IMR-90 (cell line): ENCODE measurements at regions not wholly inside any gene's neighbourhood (a gene's known extent, or its start where the extent isn't known, plus 50 kb on each side); places are given as distances from the start of the nearest gene placed in this dataset.

Source experiments
- ATAC-seq: fragments of 200-7000 bp; cut with Tn5 transposase; 2 replicates; pipeline ENCODE4 v1.9.1; 2020; ENCODE audit warnings: low read depth, mild to moderate bottlenecking, moderate library complexity
- BruUV-seq: library from RNA; stranded (reverse); fragments of 400-500 nt; replicated peaks from 2 replicates; lab custom pipeline; 2021; lab: Mats Ljungman, UMichigan
- CTCF ChIA-PET: fragments of 300-600 bp; formaldehyde crosslinking; extraction: SDS; loops from one replicate; lab custom pipeline; 2021; ENCODE audit warnings: antibody characterized with exemption; lab: Yijun Ruan, JAX
- POLR2A ChIA-PET: fragments of 300-600 bp; sonication (Branson Sonifier 250); formaldehyde crosslinking; loops from one replicate; lab custom pipeline; 2022; ENCODE audit warnings: antibody characterized with exemption; ENCODE audit not compliant: unreplicated experiment; lab: Charles Lee
- DNase-seq: peaks from one replicate; pipeline ENCODE4 v3.0.0; 2013
- H2AFZ ChIP-seq: replicated peaks from 2 replicates; pipeline ENCODE3; 2013; ENCODE audit warnings: low read length, mild to moderate bottlenecking; ENCODE audit not compliant: poor library complexity
- H2AK5ac ChIP-seq: 2 replicates; pipeline ENCODE4 v1.6.1; 2013; ENCODE audit warnings: low read depth, low read length, inconsistent platforms
- H2AK9ac ChIP-seq: replicated peaks from 2 replicates; pipeline ENCODE3; 2013; ENCODE audit warnings: mild to moderate bottlenecking, low read depth, low read length, moderate library complexity; ENCODE audit not compliant: poor library complexity
- H2BK120ac ChIP-seq: 2 replicates; pipeline ENCODE4 v1.6.1; 2013; ENCODE audit warnings: low read depth, low read length, inconsistent platforms
- H2BK15ac ChIP-seq: 3 replicates; pipeline ENCODE4 v1.6.1; 2013; ENCODE audit warnings: low read depth, low read length, inconsistent platforms
- H2BK20ac ChIP-seq: 2 replicates; pipeline ENCODE4 v1.6.1; 2013; ENCODE audit warnings: low read depth, mild to moderate bottlenecking, inconsistent platforms, low read length, moderate library complexity
- H2BK5ac ChIP-seq: 2 replicates; pipeline ENCODE4 v1.6.1; 2013; ENCODE audit warnings: mild to moderate bottlenecking, low read depth, low read length, inconsistent platforms; ENCODE audit not compliant: poor library complexity, severe bottlenecking
- H3K14ac ChIP-seq: replicated peaks from 2 replicates; pipeline ENCODE4 v1.6.1; 2013; ENCODE audit warnings: low read depth, low read length, inconsistent platforms
- H3K18ac ChIP-seq: 2 replicates; pipeline ENCODE4 v1.6.1; 2013; ENCODE audit warnings: low read depth, low read length, control low read depth
- H3K23ac ChIP-seq: 2 replicates; pipeline ENCODE4 v1.6.1; 2013; ENCODE audit warnings: low read depth, low read length, inconsistent platforms
- H3K27ac ChIP-seq: 2 replicates; pipeline ENCODE4 v1.5.1; 2013; ENCODE audit warnings: mild to moderate bottlenecking, control low read depth, low read length; ENCODE audit not compliant: insufficient read depth
- H3K27me3 ChIP-seq: 2 replicates; pipeline ENCODE4 v1.6.1; 2013; ENCODE audit warnings: low read length; ENCODE audit not compliant: control insufficient read depth, insufficient read depth
- H3K36me3 ChIP-seq: 2 replicates; pipeline ENCODE4 v1.6.1; 2013; ENCODE audit warnings: low read length, mixed read lengths; ENCODE audit not compliant: control insufficient read depth, insufficient read depth
- H3K4ac ChIP-seq: 2 replicates; pipeline ENCODE4 v1.6.1; 2013; ENCODE audit warnings: low read depth, low read length, inconsistent platforms
- H3K4me1 ChIP-seq: 2 replicates; pipeline ENCODE4 v1.6.1; 2013; ENCODE audit warnings: low read length, mixed read lengths; ENCODE audit not compliant: control insufficient read depth, insufficient read depth
- H3K4me2 ChIP-seq: 2 replicates; pipeline ENCODE4 v1.6.1; 2013; ENCODE audit warnings: low read depth, mild to moderate bottlenecking, control low read depth, low read length, moderate library complexity
- H3K4me3 ChIP-seq: 2 replicates; pipeline ENCODE4 v1.5.1; 2013; ENCODE audit warnings: low read depth, mild to moderate bottlenecking, control low read depth, low read length, moderate library complexity; ENCODE audit not compliant: insufficient read depth
- H3K56ac ChIP-seq: 2 replicates; pipeline ENCODE4 v1.6.1; 2013; ENCODE audit warnings: low read length, inconsistent platforms; ENCODE audit not compliant: insufficient read depth; ENCODE audit errors: extremely low read depth
- H3K79me1 ChIP-seq, 2 experiments: 2 replicates each; pipeline ENCODE4 v1.6.1; 2013; ENCODE audit warnings: low read length in 2 of 2, inconsistent platforms in 1 of 2, low read depth in 1 of 2
- H3K9ac ChIP-seq: 2 replicates; pipeline ENCODE4 v1.6.1; 2013; ENCODE audit warnings: low read depth, low read length, control low read depth
- H3K9me1 ChIP-seq: 2 replicates; pipeline ENCODE4 v1.6.1; 2013; ENCODE audit warnings: low read length, inconsistent platforms; ENCODE audit not compliant: insufficient read depth
- H3K9me3 ChIP-seq: 2 replicates; pipeline ENCODE4 v1.6.1; 2013; ENCODE audit warnings: low read length; ENCODE audit not compliant: control insufficient read depth, insufficient read depth
- H4K20me1 ChIP-seq: 2 replicates; pipeline ENCODE4 v1.6.1; 2013; ENCODE audit warnings: low read length, inconsistent platforms; ENCODE audit not compliant: insufficient read depth
- H4K5ac ChIP-seq: 2 replicates; pipeline ENCODE4 v1.6.1; 2013; ENCODE audit warnings: mild to moderate bottlenecking, low read depth, low read length, control low read depth
- H4K8ac ChIP-seq, 2 experiments: 2 replicates each; pipeline ENCODE4 v1.6.1; 2013; ENCODE audit warnings: low read depth in 2 of 2, low read length in 2 of 2, control low read depth in 1 of 2, inconsistent platforms in 1 of 2
- H4K91ac ChIP-seq: 2 replicates; pipeline ENCODE4 v1.6.1; 2013; ENCODE audit warnings: low read depth, low read length, inconsistent platforms; ENCODE audit not compliant: insufficient read depth
- BHLHE40 ChIP-seq: fragments of 150-350 bp; IDR thresholded peaks from 2 replicates; pipeline ENCODE4 v1.6.1; 2016; ENCODE audit warnings: mild to moderate bottlenecking, low read depth, low read length
- CEBPB ChIP-seq: IDR thresholded peaks from 2 replicates; pipeline ENCODE4 v1.6.1; 2012; ENCODE audit warnings: low read depth, low read length, improper control_type of control experiment
- CHD1 ChIP-seq: IDR thresholded peaks from 2 replicates; pipeline ENCODE4 v1.6.1; 2012; ENCODE audit warnings: low read depth, low read length, improper control_type of control experiment
- FOS ChIP-seq: fragments of 150-350 bp; IDR thresholded peaks from 2 replicates; pipeline ENCODE4 v1.6.1; 2016; ENCODE audit warnings: low read depth, low read length
- MAFK ChIP-seq: IDR thresholded peaks from 2 replicates; pipeline ENCODE4 v1.6.1; 2012; ENCODE audit warnings: low read depth, low read length, improper control_type of control experiment
- MAZ ChIP-seq: IDR thresholded peaks from 2 replicates; pipeline ENCODE4 v1.6.1; 2012; ENCODE audit warnings: low read depth, mild to moderate bottlenecking, low read length, improper control_type of control experiment, moderate library complexity, borderline replicate concordance
- MXI1 ChIP-seq: IDR thresholded peaks from 2 replicates; pipeline ENCODE4 v1.6.1; 2012; ENCODE audit warnings: low read depth, mild to moderate bottlenecking, low read length, moderate library complexity, borderline replicate concordance
- NFE2L2 ChIP-seq: fragments of 150-350 bp; IDR thresholded peaks from 2 replicates; pipeline ENCODE4 v1.6.1; 2016; ENCODE audit warnings: low read depth, mild to moderate bottlenecking, low read length
- POLR2A ChIP-seq: IDR thresholded peaks from 2 replicates; pipeline ENCODE4 v1.6.1; 2012; ENCODE audit warnings: mild to moderate bottlenecking, low read depth, low read length
- RAD21 ChIP-seq: IDR thresholded peaks from 2 replicates; pipeline ENCODE4 v1.6.1; 2012; ENCODE audit warnings: low read length, improper control_type of control experiment
- RCOR1 ChIP-seq: IDR thresholded peaks from 2 replicates; pipeline ENCODE4 v1.6.1; 2012; ENCODE audit warnings: mild to moderate bottlenecking, low read length, improper control_type of control experiment; ENCODE audit not compliant: insufficient replicate concordance
- RFX5 ChIP-seq: IDR thresholded peaks from 2 replicates; pipeline ENCODE4 v1.8.0; 2012; ENCODE audit warnings: low read depth, mild to moderate bottlenecking, low read length, moderate library complexity
- SMC3 ChIP-seq: fragments of 150-350 bp; IDR thresholded peaks from 2 replicates; pipeline ENCODE4 v1.6.1; 2016; ENCODE audit warnings: low read depth, mild to moderate bottlenecking, antibody characterized with exemption, low read length, moderate library complexity
- WGBS, 2 experiments: methylation state at CpG; one replicate each; pipeline versions ENCODE4 v1.1.5 to v1.1.7; 2013; ENCODE audit warnings: missing lambda C conversion rate in 2 of 2; ENCODE audit not compliant: insufficient read length in 1 of 2; ENCODE audit errors: extremely low coverage in 2 of 2; 5-methylcytosine and 5-hydroxymethylcytosine counted together
- dilution Hi-C: fragments of 300-500 bp; cut with HindIII; formaldehyde crosslinking; loops from one replicate; pipeline ENCODE4 v1.14.3; 2018; ENCODE audit warnings: low sequenced_read_pairs; ENCODE audit not compliant: unreplicated experiment
- in situ Hi-C: fragments of 300-500 bp; cut with MboI; formaldehyde crosslinking; loops from 3 replicates; pipeline ENCODE4 v1.14.3; 2019; ENCODE audit warnings: low sequenced_read_pairs, inconsistent platforms, mixed read lengths
- intact Hi-C: fragments of 100-400 bp; cut with micrococcal nuclease; formaldehyde crosslinking; loops from 2 replicates; pipeline ENCODE4 v1.10.0; 2022
- TF ChIP-seq, protein P1 (sequence below): conservative IDR thresholded peaks from 2 replicates; pipeline ENCODE4 v1.5.1; 2012; ENCODE audit warnings: mild to moderate bottlenecking, low read depth, low read length, improper control_type of control experiment
- TF ChIP-seq, protein P2 (sequence below): fragments of 150-350 bp; IDR thresholded peaks from 2 replicates; pipeline ENCODE4 v1.6.1; 2016; ENCODE audit warnings: low read depth, mild to moderate bottlenecking, low read length, moderate library complexity, borderline replicate concordance
- TF ChIP-seq, protein P3 (sequence below): fragments of 150-350 bp; IDR thresholded peaks from 2 replicates; pipeline ENCODE4 v1.6.1; 2017; ENCODE audit warnings: mild to moderate bottlenecking, antibody characterized with exemption, low read length, low read depth

GRCh38 chr1:238953448-238954010 lies 432.8 kb upstream of the CHRM3 start:
- Histone ChIP-seq H3K27ac (no peak overlapping the region), H3K36me3 (no peaks in the 10 kb centered on the region), H3K56ac (no peak overlapping the region), H4K91ac (no peak overlapping the region), H3K14ac (no peak overlapping the region), H3K18ac (no peak overlapping the region), H2BK5ac (no peak overlapping the region), H3K23ac (no peak overlapping the region), H3K4me3 (no peak overlapping the region), H2BK120ac (no peak overlapping the region), H4K8ac (no peak overlapping the region), H3K9me1 (no peaks in the 10 kb centered on the region), H4K20me1 (no peaks in the 10 kb centered on the region), H3K9me3 (no peaks in the 10 kb centered on the region), H2BK15ac (no peak overlapping the region), H3K9ac (no peak overlapping the region), H3K4ac (no peak overlapping the region), H3K4me2 (no peak overlapping the region), H3K79me1 (no peaks in the 10 kb centered on the region), H4K5ac (no peak overlapping the region), H2AK5ac (no peak overlapping the region), H3K27me3 (no peaks in the 10 kb centered on the region), H3K4me1 (no peaks in the 10 kb centered on the region), H2AK9ac (no peak overlapping the region), H2BK20ac (no peak overlapping the region), H2AFZ (no peak overlapping the region)
- TF ChIP-seq CHD1 = no peak
- TF ChIP-seq RCOR1 = no peak
- no peak for TF ChIP-seq MAZ
- TF ChIP-seq FOS = no peak
- TF ChIP-seq, protein P1, sequence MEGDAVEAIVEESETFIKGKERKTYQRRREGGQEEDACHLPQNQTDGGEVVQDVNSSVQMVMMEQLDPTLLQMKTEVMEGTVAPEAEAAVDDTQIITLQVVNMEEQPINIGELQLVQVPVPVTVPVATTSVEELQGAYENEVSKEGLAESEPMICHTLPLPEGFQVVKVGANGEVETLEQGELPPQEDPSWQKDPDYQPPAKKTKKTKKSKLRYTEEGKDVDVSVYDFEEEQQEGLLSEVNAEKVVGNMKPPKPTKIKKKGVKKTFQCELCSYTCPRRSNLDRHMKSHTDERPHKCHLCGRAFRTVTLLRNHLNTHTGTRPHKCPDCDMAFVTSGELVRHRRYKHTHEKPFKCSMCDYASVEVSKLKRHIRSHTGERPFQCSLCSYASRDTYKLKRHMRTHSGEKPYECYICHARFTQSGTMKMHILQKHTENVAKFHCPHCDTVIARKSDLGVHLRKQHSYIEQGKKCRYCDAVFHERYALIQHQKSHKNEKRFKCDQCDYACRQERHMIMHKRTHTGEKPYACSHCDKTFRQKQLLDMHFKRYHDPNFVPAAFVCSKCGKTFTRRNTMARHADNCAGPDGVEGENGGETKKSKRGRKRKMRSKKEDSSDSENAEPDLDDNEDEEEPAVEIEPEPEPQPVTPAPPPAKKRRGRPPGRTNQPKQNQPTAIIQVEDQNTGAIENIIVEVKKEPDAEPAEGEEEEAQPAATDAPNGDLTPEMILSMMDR = no peak
- no peak for TF ChIP-seq RAD21
- no peak for TF ChIP-seq MXI1
- no peak for TF ChIP-seq BHLHE40
- no peak for TF ChIP-seq SMC3
- no peak for TF ChIP-seq CEBPB
- TF ChIP-seq, protein P2, sequence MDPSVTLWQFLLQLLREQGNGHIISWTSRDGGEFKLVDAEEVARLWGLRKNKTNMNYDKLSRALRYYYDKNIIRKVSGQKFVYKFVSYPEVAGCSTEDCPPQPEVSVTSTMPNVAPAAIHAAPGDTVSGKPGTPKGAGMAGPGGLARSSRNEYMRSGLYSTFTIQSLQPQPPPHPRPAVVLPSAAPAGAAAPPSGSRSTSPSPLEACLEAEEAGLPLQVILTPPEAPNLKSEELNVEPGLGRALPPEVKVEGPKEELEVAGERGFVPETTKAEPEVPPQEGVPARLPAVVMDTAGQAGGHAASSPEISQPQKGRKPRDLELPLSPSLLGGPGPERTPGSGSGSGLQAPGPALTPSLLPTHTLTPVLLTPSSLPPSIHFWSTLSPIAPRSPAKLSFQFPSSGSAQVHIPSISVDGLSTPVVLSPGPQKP = no peak
- TF ChIP-seq RFX5 = no peak
- TF ChIP-seq, protein P3, sequence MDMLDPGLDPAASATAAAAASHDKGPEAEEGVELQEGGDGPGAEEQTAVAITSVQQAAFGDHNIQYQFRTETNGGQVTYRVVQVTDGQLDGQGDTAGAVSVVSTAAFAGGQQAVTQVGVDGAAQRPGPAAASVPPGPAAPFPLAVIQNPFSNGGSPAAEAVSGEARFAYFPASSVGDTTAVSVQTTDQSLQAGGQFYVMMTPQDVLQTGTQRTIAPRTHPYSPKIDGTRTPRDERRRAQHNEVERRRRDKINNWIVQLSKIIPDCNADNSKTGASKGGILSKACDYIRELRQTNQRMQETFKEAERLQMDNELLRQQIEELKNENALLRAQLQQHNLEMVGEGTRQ = no peak
- no peak for TF ChIP-seq NFE2L2
- no peak for TF ChIP-seq MAFK
- TF ChIP-seq POLR2A = no peak
- no peak for ATAC-seq
- DNase-seq = no peak
- WGBS, 2 experiments = no CpG with 5 or more reads among the region's 5 CpGs
- intact Hi-C loops = loop anchor here (5.0 kb wide), 1 partner anchor 1146 kb away; no protein-coding TSS in a partner anchor
- dilution Hi-C loops = no loop called here
- no TSS peak for BruUV-seq
- CTCF ChIA-PET = interaction anchor here (0.6 to 1.0 kb wide), 5 partner anchors 11 to 1101 kb away, joined by 3 to 8 read pairs (median 5); no protein-coding TSS in a partner anchor
- in situ Hi-C loops = no loop called here
- POLR2A ChIA-PET = no interaction called here
